H1 (cell line): ENCODE measurements at regions not wholly inside any gene's neighbourhood (a gene's known extent, or its start where the extent isn't known, plus 50 kb on each side); places are given as distances from the start of the nearest gene placed in this dataset.
A peak's percentile ranks its signal among the peaks of the same experiment; 100 is the strongest.

Experiments used
- CTCF ChIA-PET: fragments of 300-600 bp; sonication (Branson Sonifier 250); formaldehyde crosslinking; loops from one replicate; lab custom pipeline; 2021; ENCODE audit not compliant: partially characterized antibody; lab: Charles Lee
- POLR2A ChIA-PET: fragments of 300-600 bp; sonication (Branson Sonifier 250); formaldehyde crosslinking; loops from one replicate; lab custom pipeline; 2021; ENCODE audit warnings: inconsistent platforms; ENCODE audit not compliant: partially characterized antibody; lab: Charles Lee
- DNase-seq, 2 experiments: peaks; one replicate each; pipeline versions ENCODE4 v3.0.0 to v3.0.0-alpha.2; 2010 to 2022; ENCODE audit warnings: low spot score in 2 of 2, low read depth in 1 of 2, mixed read lengths in 1 of 2
- FAIRE-seq: peaks from 2 replicates; lab custom pipeline; 2011; peaks lifted over from hg19 to GRCh38; lab: Jason Lieb, UNC
- H2AFZ ChIP-seq: 2 replicates; pipeline ENCODE4 v1.8.1; 2012; ENCODE audit warnings: low read length, inconsistent platforms
- H2AK5ac ChIP-seq: 2 replicates; pipeline ENCODE4 v1.6.1; 2013; ENCODE audit warnings: low read depth, low read length
- H2BK120ac ChIP-seq: replicated peaks from 2 replicates; pipeline ENCODE3; 2013; ENCODE audit warnings: low read depth, low read length, inconsistent platforms
- H2BK12ac ChIP-seq: 2 replicates; pipeline ENCODE4 v1.6.1; 2013; ENCODE audit warnings: low read depth, low read length
- H2BK15ac ChIP-seq: 2 replicates; pipeline ENCODE4 v1.6.1; 2013; ENCODE audit warnings: low read length
- H2BK20ac ChIP-seq: 2 replicates; pipeline ENCODE4 v1.6.1; 2013; ENCODE audit warnings: low read length
- H2BK5ac ChIP-seq: 2 replicates; pipeline ENCODE4 v1.6.1; 2013; ENCODE audit warnings: low read depth, low read length
- H3K14ac ChIP-seq: 2 replicates; pipeline ENCODE4 v1.6.1; 2013; ENCODE audit warnings: inconsistent platforms; ENCODE audit not compliant: insufficient read length
- H3K18ac ChIP-seq: 2 replicates; pipeline ENCODE4 v1.6.1; 2013; ENCODE audit warnings: low read length; ENCODE audit errors: extremely low read depth
- H3K23ac ChIP-seq: 2 replicates; pipeline ENCODE4 v1.6.1; 2013; ENCODE audit warnings: inconsistent platforms; ENCODE audit not compliant: insufficient read length
- H3K23me2 ChIP-seq: 2 replicates; pipeline ENCODE4 v1.6.1; 2013; ENCODE audit warnings: low read depth, low read length
- H3K27ac ChIP-seq: 2 replicates; pipeline ENCODE4 v1.6.1; 2011; ENCODE audit warnings: low read depth, low read length, inconsistent platforms
- H3K27me3 ChIP-seq, 4 experiments: replicated peaks in 1 of 4; 1 replicate in 1 of 4; 2 replicates in 3 of 4; pipeline versions ENCODE4 v1.6.1 to v1.8.1; 2011 to 2013; ENCODE audit warnings: low read length in 3 of 4, mild to moderate bottlenecking in 3 of 4, inconsistent platforms in 2 of 4, mixed read lengths in 2 of 4, moderate library complexity in 1 of 4; ENCODE audit not compliant: control insufficient read depth in 3 of 4, insufficient read depth in 3 of 4; ENCODE audit errors: extremely low read depth in 1 of 4
- H3K36me3 ChIP-seq, 4 experiments: 2 replicates each; pipeline versions ENCODE4 v1.6.1 to v1.8.1; 2011 to 2013; ENCODE audit warnings: mild to moderate bottlenecking in 4 of 4, low read length in 3 of 4, moderate library complexity in 2 of 4, control low read depth in 1 of 4, inconsistent platforms in 1 of 4; ENCODE audit not compliant: insufficient read depth in 4 of 4, control insufficient read depth in 2 of 4
- H3K4ac ChIP-seq: replicated peaks from 2 replicates; pipeline ENCODE3; 2013; ENCODE audit warnings: low read length, low read depth, mixed read lengths, inconsistent platforms; ENCODE audit not compliant: insufficient read length
- H3K4me1 ChIP-seq, 4 experiments: replicated peaks in 1 of 4; 1 replicate in 1 of 4; 2 replicates in 3 of 4; pipeline versions ENCODE4 v1.6.1 to v1.8.1; 2011 to 2013; ENCODE audit warnings: low read length in 3 of 4, inconsistent platforms in 2 of 4, mixed read lengths in 1 of 4; ENCODE audit not compliant: insufficient read depth in 4 of 4, control insufficient read depth in 3 of 4
- H3K4me2 ChIP-seq, 2 experiments: 2 replicates each; pipeline versions ENCODE4 v1.6.1 to v1.8.1; 2011 to 2013; ENCODE audit warnings: low read depth in 2 of 2, low read length in 2 of 2, control low read depth in 1 of 2, inconsistent platforms in 1 of 2, mild to moderate bottlenecking in 1 of 2; ENCODE audit not compliant: insufficient read depth in 1 of 2
- H3K4me3 ChIP-seq, 4 experiments: fragments of 200-600, 300-600 bp in 1 of 4; sonication (generic), shearing (Covaris generic), sonication (Bioruptor Twin) in 1 of 4; 2 replicates each; pipeline versions ENCODE4 v1.5.1 to v1.8.1; 2011 to 2016; ENCODE audit warnings: low read length in 4 of 4, low read depth in 3 of 4, control low read depth in 2 of 4, inconsistent platforms in 2 of 4, mild to moderate bottlenecking in 2 of 4, mixed read lengths in 1 of 4, moderate library complexity in 1 of 4; ENCODE audit not compliant: insufficient read depth in 2 of 4; ENCODE audit errors: extremely low read depth in 1 of 4
- H3K56ac ChIP-seq: replicated peaks from 2 replicates; pipeline ENCODE3; 2013; ENCODE audit warnings: low read depth, mild to moderate bottlenecking, mixed read lengths, low read length, inconsistent platforms; ENCODE audit not compliant: insufficient read length
- H3K79me1 ChIP-seq: 2 replicates; pipeline ENCODE4 v1.6.1; 2013; ENCODE audit warnings: low read depth, low read length, control low read depth
- H3K79me2 ChIP-seq, 2 experiments: 2 replicates each; pipeline versions ENCODE4 v1.6.1 to v1.8.1; 2012 to 2013; ENCODE audit warnings: low read length in 2 of 2, mild to moderate bottlenecking in 2 of 2, inconsistent platforms in 1 of 2; ENCODE audit not compliant: insufficient read depth in 2 of 2, control insufficient read depth in 1 of 2
- H3K9ac ChIP-seq, 4 experiments: replicated peaks in 1 of 4; 1 replicate in 1 of 4; 2 replicates in 3 of 4; pipeline versions ENCODE4 v1.6.1 to v1.8.1; 2011 to 2013; ENCODE audit warnings: low read depth in 3 of 4, low read length in 3 of 4, control low read depth in 2 of 4, mild to moderate bottlenecking in 2 of 4, moderate library complexity in 2 of 4, inconsistent platforms in 1 of 4; ENCODE audit errors: extremely low read depth in 1 of 4
- H3K9me3 ChIP-seq, 2 experiments: 2 replicates each; pipeline versions ENCODE4 v1.6.1 to v1.8.1; 2012 to 2013; ENCODE audit warnings: mild to moderate bottlenecking in 2 of 2, moderate library complexity in 2 of 2, control low read depth in 1 of 2, inconsistent platforms in 1 of 2, low read depth in 1 of 2, low read length in 1 of 2, mixed read lengths in 1 of 2; ENCODE audit not compliant: insufficient read depth in 2 of 2
- H4K20me1 ChIP-seq, 2 experiments: replicated peaks in 1 of 2; 2 replicates each; pipeline versions ENCODE3 to v1.8.1; 2011 to 2013; ENCODE audit warnings: inconsistent platforms in 2 of 2, low read length in 2 of 2, mild to moderate bottlenecking in 1 of 2; ENCODE audit not compliant: insufficient read depth in 2 of 2, control insufficient read depth in 1 of 2
- H4K5ac ChIP-seq: 2 replicates; pipeline ENCODE4 v1.6.1; 2013; ENCODE audit warnings: low read length, low read depth, mixed read lengths, inconsistent platforms; ENCODE audit not compliant: insufficient read length
- H4K8ac ChIP-seq: 2 replicates; pipeline ENCODE4 v1.8.0; 2013; ENCODE audit warnings: mild to moderate bottlenecking, moderate library complexity, low read length, inconsistent platforms; ENCODE audit not compliant: insufficient read depth; ENCODE audit errors: extremely low read depth
- H4K91ac ChIP-seq: replicated peaks from 2 replicates; pipeline ENCODE3; 2013; ENCODE audit warnings: low read length, mixed read lengths, inconsistent platforms; ENCODE audit not compliant: insufficient read length
- BACH1 ChIP-seq: IDR thresholded peaks from 2 replicates; pipeline ENCODE4 v1.6.1; 2012; ENCODE audit warnings: low read length, improper control_type of control experiment
- CEBPB ChIP-seq: IDR thresholded peaks from 2 replicates; pipeline ENCODE4 v1.6.1; 2012; ENCODE audit warnings: low read depth, low read length
- CREB1 ChIP-seq: IDR thresholded peaks from 2 replicates; pipeline ENCODE4 v1.6.1; 2012; ENCODE audit warnings: inconsistent platforms
- NRF1 ChIP-seq: IDR thresholded peaks from 2 replicates; pipeline ENCODE4 v1.6.1; 2011; ENCODE audit warnings: mild to moderate bottlenecking, low read depth, low read length, improper control_type of control experiment
- RFX5 ChIP-seq: IDR thresholded peaks from 2 replicates; pipeline ENCODE4 v1.6.1; 2011; ENCODE audit warnings: low read depth, low read length, improper control_type of control experiment, borderline replicate concordance
- SIRT6 ChIP-seq: IDR thresholded peaks from one replicate; pipeline ENCODE4 v1.7.1; 2012; ENCODE audit warnings: low read length, inconsistent platforms
- TCF12 ChIP-seq: IDR thresholded peaks from 2 replicates; pipeline ENCODE4 v1.6.1; 2011; ENCODE audit warnings: low read depth, mild to moderate bottlenecking, low read length
- TEAD4 ChIP-seq: IDR thresholded peaks from 2 replicates; pipeline ENCODE4 v1.6.1; 2012; ENCODE audit warnings: low read depth, low read length, inconsistent platforms, mixed read lengths
- ZNF274 ChIP-seq: IDR thresholded peaks from 2 replicates; pipeline ENCODE4 v1.7.0; 2012; ENCODE audit warnings: low read length, borderline replicate concordance; ENCODE audit errors: extremely low read depth
- WGBS, 2 experiments: shearing (Covaris generic) in 1 of 2; methylation state at CpG; one replicate each; pipeline versions ENCODE4 v1.1.6 to v1.1.7; 2013 to 2015; ENCODE audit warnings: low lambda C conversion rate in 2 of 2, mixed read lengths in 2 of 2, inconsistent platforms in 1 of 2, low coverage in 1 of 2, missing lambda C conversion rate in 1 of 2; ENCODE audit not compliant: insufficient replicate concordance in 2 of 2, insufficient coverage in 1 of 2, insufficient read length in 1 of 2; ENCODE audit errors: extremely low coverage in 1 of 2, missing lambda C conversion rate in 1 of 2; 5-methylcytosine and 5-hydroxymethylcytosine counted together
- TF ChIP-seq, protein P1 (sequence below), 3 experiments: IDR thresholded peaks; 1 replicate in 2 of 3; 2 replicates in 1 of 3; pipeline versions ENCODE4 v1.5.1 to v1.6.1; 2011; ENCODE audit warnings: low read length in 3 of 3, mild to moderate bottlenecking in 3 of 3, inconsistent platforms in 2 of 3, low read depth in 1 of 3, moderate library complexity in 1 of 3; ENCODE audit not compliant: insufficient read depth in 1 of 3; ENCODE audit errors: control extremely low read depth in 1 of 3

- H3K36me3 ChIP-seq: no peaks in the 10 kb centered on the region
- no peak overlapping the region for H2BK15ac ChIP-seq
- H3K23ac ChIP-seq: no peak overlapping the region
- H3K4me2 ChIP-seq: no peak overlapping the region
- H2BK12ac ChIP-seq: no peak overlapping the region
- H3K79me1 ChIP-seq: no peaks in the 10 kb centered on the region
- no peaks in the 10 kb centered on the region for H3K23me2 ChIP-seq
- no peak overlapping the region for H3K9ac ChIP-seq
- H3K27me3 ChIP-seq: no peaks in the 10 kb centered on the region
- H3K9me3 ChIP-seq: no peaks in the 10 kb centered on the region
- no peak overlapping the region for H2BK20ac ChIP-seq
- CTCF ChIA-PET: interaction anchor here (0.6 to 2.2 kb wide), 18 partner anchors 11 to 561 kb away, joined by 3 to 13 read pairs (median 4); no protein-coding TSS in a partner anchor
- H2AK5ac ChIP-seq: no peak overlapping the region
- no peak overlapping the region for H2BK5ac ChIP-seq
- H4K5ac ChIP-seq: no peak overlapping the region
- H3K18ac ChIP-seq: no peak overlapping the region
- H2BK120ac ChIP-seq: no peak overlapping the region
- H3K14ac ChIP-seq: no peak overlapping the region
- no peak overlapping the region for H2AFZ ChIP-seq
- H3K4me3 ChIP-seq: no peak overlapping the region
- H3K4me1 ChIP-seq: no peaks in the 10 kb centered on the region
- no peak overlapping the region for H3K56ac ChIP-seq
- POLR2A ChIA-PET: no interaction called here
- H3K79me2 ChIP-seq: no peaks in the 10 kb centered on the region
- WGBS, 2 experiments: 83% methylated on average over 5 of the region's 5 CpGs; no CpG with 5 or more reads in 1 of the 2 experiments
- H3K4ac ChIP-seq: no peak overlapping the region
- H4K91ac ChIP-seq: no peak overlapping the region
- FAIRE-seq (no peak), DNase-seq (no peak)
- no peaks in the 10 kb centered on the region for H4K20me1 ChIP-seq
- H3K27ac ChIP-seq: no peak overlapping the region
- no peak overlapping the region for H4K8ac ChIP-seq
- TF ChIP-seq NRF1 (no peak), ZNF274 (no peak), TCF12 (no peak), SIRT6 (no peak), CREB1 (no peak), TEAD4 (peak; percentile 45; the same call in 1 of the 2 replicates), CEBPB (no peak), RFX5 (no peak), BACH1 (no peak)
- TF ChIP-seq, protein P1, sequence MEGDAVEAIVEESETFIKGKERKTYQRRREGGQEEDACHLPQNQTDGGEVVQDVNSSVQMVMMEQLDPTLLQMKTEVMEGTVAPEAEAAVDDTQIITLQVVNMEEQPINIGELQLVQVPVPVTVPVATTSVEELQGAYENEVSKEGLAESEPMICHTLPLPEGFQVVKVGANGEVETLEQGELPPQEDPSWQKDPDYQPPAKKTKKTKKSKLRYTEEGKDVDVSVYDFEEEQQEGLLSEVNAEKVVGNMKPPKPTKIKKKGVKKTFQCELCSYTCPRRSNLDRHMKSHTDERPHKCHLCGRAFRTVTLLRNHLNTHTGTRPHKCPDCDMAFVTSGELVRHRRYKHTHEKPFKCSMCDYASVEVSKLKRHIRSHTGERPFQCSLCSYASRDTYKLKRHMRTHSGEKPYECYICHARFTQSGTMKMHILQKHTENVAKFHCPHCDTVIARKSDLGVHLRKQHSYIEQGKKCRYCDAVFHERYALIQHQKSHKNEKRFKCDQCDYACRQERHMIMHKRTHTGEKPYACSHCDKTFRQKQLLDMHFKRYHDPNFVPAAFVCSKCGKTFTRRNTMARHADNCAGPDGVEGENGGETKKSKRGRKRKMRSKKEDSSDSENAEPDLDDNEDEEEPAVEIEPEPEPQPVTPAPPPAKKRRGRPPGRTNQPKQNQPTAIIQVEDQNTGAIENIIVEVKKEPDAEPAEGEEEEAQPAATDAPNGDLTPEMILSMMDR (IDR thresholded peaks at IDR 0.05; ENCODE audit: control extremely low read depth in 1 of 3, insufficient read depth in 1 of 3, low read depth in 1 of 3, low read length in 3 of 3): peak; percentile 22 to 60 (median 58); a peak in 3 of 4 replicates
These were observed 108.8 kb upstream of the PCLO start for GRCh38 chr7:83271212-83272099.
